22Rv1 (cell line): ENCODE measurements at regions not wholly inside any gene's neighbourhood (a gene's known extent, or its start where the extent isn't known, plus 50 kb on each side); places are given as distances from the start of the nearest gene placed in this dataset.

ENCODE experiments used
- ZFX ChIP-seq: fragments of 450-650 bp; IDR thresholded peaks from 2 replicates; pipeline ENCODE4 v1.6.1; 2017; ENCODE audit warnings: antibody characterized with exemption, borderline replicate concordance
- TF ChIP-seq, protein P1 (sequence below): fragments of 450-650 bp; IDR thresholded peaks from 2 replicates; pipeline ENCODE4 v1.5.1; 2017; ENCODE audit warnings: mild to moderate bottlenecking

DNA sequence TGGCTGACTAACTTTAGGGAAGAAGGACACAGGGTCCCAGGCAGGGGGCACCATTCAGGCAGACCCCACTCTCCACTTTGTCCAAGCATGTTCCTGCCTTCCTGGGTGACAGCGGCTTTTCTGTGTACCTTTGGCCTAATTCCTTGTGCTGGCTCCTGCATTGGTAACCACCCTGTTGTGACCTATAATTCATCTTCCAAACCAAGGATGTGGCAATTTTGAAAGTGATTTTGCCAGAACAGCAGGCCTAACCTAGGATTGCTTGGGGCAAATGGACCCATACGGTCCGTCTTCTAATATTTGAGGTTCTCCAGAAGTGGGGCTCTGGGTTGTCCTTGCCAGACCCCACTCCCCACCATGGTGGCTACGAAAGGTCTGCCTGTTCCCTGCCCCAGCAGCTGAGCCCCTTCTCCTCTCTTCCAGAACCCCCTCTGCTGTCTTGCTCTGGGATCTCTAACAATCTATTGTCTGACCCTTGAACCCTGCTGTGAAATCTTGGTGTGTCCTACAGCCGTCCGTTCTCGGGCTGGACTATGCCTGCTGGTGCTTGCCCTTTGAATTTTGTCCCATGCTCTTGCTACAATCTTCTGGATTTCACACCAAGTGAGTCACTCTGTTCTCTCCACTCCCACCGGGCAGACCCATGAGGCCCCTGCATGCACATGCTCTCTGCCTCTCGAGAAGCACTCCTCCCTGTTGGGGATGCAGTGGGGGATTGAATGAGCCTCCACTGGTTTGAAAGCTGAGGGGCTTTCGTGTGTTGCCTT lies 316.0 kb downstream of the CXCL12 start:
- TF ChIP-seq, protein P1, sequence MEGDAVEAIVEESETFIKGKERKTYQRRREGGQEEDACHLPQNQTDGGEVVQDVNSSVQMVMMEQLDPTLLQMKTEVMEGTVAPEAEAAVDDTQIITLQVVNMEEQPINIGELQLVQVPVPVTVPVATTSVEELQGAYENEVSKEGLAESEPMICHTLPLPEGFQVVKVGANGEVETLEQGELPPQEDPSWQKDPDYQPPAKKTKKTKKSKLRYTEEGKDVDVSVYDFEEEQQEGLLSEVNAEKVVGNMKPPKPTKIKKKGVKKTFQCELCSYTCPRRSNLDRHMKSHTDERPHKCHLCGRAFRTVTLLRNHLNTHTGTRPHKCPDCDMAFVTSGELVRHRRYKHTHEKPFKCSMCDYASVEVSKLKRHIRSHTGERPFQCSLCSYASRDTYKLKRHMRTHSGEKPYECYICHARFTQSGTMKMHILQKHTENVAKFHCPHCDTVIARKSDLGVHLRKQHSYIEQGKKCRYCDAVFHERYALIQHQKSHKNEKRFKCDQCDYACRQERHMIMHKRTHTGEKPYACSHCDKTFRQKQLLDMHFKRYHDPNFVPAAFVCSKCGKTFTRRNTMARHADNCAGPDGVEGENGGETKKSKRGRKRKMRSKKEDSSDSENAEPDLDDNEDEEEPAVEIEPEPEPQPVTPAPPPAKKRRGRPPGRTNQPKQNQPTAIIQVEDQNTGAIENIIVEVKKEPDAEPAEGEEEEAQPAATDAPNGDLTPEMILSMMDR, result no peak
- TF ChIP-seq ZFX, result no peak
